HG03175 (cell line): ENCODE measurements at regions not wholly inside any gene's neighbourhood (a gene's known extent, or its start where the extent isn't known, plus 50 kb on each side); places are given as distances from the start of the nearest gene placed in this dataset.
"Not testable (repeated sequence)": the region's sequence is repeated elsewhere in the genome, so short reads cannot be mapped to it uniquely, and the experiment has no call there.

Source experiments
- ATAC-seq: cut with Tn5 transposase; IDR thresholded peaks from one replicate; pipeline ENCODE4 v1.9.1; 2021; ENCODE audit warnings: mild to moderate bottlenecking, moderate library complexity; ENCODE audit not compliant: unreplicated experiment

DNA sequence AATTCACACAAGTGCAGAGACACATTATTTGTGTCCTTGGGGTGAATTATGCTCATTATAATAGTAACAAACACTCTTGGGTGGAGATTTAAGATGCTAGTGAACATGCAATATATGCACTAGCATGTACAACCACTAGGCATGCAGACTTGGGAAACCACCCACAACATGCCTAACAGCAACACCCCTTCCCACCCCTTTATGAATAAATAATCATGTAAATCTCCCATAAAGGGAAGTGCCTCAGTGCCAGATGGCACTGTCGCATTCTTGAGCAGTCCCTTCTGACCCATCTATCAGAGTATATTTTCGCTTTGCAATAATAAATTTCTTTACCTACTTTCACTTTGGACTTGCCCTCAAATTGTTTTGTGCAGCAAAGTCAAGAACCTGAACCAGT, 1362.2 kb downstream of the OLFM4 start:
- ATAC-seq = no peak

DNA sequence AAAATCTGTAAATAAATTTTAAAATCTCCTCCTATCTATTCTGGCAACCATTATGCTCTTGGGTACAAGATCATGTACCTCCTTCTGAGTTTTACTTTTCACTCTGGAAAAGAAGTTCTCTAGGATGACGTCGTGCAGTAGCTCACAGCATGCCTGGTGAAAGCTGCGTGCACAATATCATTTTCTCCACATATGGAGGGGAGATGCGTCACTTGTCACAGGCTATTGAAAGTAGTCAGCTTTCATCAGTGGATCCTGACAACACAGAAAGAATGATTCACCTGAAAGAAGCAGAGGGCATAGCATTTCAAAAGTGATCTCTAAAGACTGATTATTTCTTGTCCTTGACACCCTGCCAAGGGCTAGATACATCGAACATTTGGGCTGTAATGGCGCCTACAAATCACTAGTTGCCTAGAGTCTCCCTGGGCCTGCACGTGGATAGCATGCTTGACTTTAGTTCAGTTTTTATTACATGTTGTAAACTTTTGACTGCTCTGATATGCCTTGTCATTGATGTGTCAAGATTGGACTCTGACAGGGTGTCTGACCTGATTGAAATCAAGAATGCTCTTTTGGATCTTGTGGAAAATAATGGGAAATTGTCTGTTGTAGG, 1365.6 kb downstream of the OLFM4 start:
- ATAC-seq = no peak

DNA sequence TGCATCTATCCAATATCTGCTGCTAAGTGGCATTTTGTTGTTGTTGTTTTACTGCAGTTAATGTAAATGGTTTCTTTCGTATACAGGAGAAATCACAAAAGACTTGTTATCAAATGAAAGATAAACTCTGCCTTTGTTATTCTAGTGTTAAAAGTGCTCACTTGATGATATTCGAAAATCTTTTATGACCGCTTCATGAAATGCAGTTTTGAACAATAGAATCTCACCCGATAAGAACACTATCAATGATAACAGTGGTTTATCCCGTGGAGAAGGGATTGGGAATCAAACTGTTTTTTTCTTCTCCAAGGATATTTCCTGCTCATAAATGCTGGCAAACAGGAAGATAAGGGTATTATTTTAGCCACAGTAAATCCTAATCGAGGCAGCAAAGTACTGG, 1366.3 kb downstream of the OLFM4 start:
- ATAC-seq = no peak

DNA sequence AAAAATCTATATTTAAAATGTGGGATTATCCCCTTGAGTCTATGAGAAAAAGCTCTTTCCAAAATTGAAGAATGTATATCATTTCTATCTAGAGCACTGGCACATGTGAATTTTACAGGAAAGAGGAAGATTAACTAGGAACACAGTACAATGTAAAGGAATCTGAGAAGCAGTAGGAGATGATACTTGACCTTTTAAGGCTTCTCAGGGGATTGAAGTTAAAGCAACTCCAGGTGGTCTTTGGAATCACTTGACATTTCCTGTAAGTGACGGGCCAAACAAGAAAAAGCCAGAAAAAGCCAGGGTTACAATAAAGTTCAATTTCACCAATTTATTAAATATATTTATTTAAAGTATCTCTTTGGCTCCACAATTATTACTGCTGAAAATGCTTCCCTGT, 1373.9 kb downstream of the OLFM4 start:
- ATAC-seq = no peak

DNA sequence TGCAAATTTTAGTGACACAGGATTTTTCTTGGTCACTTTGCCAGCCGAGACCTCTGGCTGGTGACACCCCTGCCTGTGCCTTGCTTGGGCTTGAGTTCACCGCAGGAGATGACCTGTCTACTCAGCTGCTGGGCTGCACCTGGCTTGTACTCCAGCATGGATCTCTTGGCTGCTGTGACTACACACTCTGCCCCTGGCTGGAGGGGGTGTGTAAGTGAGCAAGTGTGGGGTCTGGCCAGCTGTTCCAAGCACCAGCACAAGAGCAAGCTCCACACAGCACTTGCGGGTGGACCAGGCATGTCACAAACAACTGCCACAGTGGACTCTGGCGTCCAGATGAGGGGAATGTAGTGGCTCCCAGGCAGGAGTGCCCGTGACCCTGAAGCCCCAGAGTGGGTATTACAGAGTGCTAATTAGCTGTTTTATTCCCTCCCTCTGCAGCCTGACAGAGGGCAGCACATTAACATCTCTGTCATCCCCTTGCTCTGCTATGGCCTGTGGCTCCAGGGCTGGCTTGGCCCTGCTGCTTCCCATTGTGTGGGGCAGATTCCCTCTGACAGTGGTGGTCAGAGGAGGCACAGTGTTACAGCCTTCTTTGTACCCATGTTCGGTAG, 1387.2 kb downstream of the OLFM4 start:
- ATAC-seq = no peak

DNA sequence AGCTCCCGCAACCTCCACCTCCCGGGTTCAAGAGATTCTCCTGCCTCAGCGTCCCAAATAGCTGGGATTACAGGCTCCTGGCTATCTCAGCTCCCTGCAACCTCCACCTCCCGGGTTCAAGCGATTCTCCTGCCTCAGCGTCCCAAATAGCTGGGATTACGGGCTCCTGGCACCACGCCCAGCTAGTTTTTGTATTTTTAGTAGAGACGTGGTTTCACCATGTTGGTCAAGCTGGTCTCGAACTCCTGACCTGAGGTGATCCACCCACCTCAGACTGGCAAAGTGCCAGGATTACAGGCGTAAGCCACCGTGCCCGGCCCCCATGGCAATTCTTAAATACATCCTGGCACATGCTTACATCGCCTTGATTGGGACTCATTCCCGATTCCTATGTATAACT, 1394.3 kb downstream of the OLFM4 start:
- not testable (repeated sequence) for ATAC-seq

DNA sequence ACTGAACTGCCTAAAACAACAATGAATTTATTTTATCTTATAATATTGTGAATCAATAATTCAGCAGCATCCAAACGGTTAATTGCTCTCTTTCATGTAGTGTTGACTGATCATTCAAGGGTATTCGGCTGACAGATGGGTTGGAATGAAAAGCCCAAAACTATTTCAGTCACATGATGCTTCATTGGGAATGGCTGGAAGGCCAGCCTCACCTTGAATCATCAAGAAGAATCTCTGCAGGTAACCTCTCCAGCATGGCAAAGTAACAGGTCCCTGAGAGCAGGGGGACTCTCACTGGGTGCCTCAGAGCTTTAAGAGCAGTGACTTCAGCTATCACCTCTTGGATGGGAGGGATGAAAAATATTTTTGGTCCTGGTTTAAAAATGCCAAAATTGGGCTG, 1395.7 kb downstream of the OLFM4 start:
- ATAC-seq = no peak

DNA sequence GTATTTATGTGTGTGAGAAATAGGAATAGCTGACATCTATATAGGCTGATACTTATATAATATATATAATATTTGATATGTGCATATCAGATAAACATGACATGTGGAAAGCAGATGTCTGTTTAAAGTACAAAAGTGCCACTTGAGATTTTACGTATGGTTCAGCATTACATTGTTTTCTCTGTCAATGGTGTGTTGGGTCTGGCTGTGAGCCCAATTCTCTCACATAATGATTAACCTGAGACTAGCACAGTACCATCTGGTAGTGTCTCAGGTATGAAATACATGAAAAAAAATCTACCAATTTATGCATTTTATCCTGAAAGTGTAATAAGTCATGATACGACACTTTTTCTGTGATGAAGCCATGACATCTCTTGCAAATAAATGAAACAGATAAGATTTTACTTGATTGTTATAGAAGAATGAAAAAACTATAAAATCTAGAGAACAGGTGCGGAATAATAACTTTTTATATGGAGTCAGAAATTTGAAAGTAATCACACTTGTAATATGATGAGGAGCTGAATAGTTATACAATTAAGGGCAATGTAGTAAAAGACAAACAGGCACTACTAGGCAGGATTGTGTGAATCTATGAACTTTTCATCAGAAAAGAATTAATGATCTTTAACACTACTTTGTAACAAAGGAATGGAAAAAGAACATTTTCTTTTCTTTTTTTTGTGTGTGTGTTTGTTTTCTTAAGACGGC, 1405.0 kb downstream of the OLFM4 start:
- ATAC-seq = no peak

DNA sequence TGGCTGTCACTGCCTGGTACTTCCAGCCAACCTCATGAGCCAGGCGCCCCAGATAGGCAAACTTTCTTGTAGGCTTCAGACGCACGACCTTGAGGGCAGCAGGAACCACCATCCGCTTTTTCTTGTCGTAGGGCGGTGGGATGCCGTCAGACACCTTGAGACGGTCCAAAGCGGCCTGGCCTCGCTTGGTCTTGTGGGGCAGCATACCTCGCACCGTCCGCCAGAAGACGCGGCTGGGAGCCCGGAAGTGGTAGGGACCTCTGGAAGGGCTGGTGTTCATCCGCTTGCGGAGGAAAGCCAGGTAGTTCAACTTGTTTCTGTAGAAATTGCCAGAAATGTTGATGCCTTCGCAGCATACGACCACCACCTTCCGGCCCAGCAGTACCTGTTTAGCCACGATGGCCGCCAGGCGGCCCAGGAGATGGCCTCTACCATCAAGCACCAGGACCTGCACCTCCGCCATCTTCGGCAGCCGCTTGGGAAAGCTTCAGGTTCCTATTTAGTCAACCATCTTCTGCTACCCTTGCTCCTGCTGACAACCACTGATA, 1412.3 kb downstream of the OLFM4 start:
- ATAC-seq = not testable (repeated sequence)

DNA sequence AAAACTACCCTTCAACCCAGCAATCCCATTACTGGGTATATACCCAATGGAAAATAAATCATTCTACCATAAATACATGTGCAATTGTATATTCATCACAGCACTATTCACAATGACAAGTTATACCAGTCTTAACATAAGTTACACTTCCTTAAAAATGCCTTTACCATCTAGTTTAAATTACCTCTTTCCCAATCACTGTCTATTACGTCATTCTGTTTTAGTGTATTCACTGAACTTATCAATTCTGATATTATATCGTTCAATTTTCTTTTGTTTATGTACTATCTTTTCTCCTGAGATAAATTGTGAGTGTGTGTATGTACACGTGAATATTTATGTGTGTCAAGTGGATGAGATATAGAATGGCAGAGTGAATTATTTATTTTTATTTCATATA, 1416.8 kb downstream of the OLFM4 start:
- ATAC-seq = no peak

DNA sequence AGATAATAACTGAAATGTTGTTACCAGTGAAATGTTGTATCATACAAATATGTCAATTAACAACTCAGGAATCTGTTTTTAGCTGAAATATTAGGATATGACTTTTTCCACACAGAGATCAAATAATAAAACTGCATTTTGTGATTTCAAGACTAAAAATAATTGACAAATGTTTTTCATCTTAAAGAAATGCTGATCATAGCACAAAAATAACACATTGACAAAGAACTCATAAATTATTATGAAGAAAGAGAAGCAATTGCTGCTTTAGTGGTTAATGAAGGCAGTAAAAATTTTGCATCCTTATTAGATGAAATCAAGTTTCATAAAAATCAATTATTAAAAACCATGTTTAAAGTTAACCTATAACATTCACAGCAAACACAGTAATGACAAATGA, 1417.3 kb downstream of the OLFM4 start:
- ATAC-seq = no peak

DNA sequence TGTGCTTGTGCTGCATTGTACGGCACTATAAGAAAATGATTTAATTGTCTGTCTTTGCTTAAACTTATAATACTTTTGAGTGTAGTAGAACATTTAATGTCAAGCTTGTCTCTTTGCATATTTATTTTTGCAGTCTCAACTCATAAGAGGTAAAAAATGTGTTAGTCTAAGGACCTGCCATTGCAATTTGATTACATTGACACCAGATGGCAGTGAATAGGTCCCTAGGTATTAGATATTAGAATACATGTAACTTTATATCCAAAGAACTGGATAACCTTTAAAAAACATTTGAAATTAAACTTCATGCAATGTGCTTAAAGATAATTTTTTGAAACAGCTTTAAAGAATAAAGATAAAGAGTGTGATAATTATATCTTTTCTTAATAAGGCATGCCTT, 1421.3 kb downstream of the OLFM4 start:
- ATAC-seq = no peak

DNA sequence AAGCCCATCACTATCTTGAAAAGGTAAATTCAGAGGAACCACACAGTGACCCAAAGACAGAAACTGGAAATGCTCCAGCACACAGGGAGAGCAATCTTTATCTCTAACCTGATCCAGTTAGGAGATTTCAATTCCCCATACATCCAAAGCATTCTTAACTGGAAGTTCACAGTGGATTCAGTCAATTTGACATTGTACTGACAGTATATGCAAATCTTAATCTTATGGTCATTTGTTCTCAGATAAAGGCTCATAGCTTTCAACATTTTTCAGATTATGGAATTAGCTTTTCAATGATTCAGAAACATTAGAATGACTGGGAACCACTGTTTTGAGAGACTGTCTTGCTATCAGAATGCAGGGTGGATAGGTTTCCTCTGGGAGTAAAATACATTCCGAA, 1455.6 kb downstream of the OLFM4 start:
- ATAC-seq = no peak

DNA sequence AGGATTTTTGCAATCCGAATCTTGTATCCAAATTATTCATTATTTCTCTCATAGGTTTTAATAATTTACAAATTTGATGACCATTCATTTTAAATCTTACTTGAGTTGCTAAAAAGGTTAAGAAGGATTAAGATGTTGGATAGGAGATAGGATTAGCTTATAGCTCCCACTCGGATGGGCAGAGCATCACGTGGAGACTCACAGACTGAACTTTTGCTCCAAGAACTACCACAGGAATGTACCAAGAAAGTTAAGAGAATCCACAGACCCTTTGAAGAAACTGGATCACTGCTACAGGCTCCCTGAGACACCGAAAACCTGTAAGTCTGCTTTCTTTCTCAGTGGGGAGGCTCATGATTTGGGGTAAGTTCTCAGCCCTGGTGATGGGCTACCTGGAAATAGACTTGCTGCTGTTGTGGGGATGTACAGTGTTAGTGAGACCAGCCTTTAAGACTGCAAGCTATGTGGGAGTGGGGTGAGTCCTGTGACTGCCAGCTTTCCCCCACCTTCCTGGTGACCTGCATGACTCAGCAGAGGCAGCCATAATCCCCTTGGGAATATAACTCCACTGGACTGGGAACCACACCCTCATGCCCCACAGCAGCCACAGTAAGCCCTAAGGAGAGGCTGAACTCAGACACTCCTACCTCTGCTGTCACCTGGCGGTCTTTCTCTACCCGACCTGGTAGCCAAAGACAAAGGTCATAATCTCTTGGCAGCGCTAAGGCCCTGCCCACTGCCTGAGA, 1458.0 kb downstream of the OLFM4 start:
- ATAC-seq = no peak

DNA sequence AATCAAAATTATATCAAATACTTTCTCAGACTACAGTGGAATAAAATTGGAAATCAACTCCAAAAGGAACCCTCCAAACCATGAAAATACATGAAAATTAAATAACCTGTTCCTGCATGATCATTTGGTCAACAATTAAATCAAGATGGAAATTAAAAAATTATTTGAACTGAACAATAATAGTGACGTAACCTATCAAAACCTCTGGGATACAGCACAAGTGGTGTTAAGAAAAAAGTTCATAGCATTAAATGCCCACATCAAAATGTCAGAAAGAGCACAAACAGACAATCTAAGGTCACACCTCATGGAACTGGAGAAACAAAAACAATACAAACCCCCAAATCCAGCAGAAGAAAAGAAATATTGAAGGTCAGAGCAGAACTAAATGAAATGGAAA, 1460.7 kb downstream of the OLFM4 start:
- ATAC-seq = no peak

DNA sequence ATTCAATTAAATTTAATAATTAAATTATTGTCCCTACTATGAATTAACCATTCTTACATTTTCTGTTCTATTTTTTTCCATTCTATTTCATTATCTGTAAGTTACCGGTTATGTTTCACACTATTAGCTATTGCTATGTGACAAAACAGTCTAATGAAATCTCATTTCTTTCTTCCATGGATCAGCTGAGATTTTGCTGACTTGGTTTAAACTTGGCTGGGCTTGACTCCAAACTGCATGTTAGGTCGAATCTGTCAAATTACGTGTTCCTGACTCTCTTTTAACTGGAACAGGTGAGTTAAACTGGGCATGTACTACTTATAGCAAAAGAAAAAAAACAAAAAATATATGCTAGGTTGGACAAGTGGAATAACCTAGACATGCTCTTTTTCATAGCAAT, 1464.4 kb downstream of the OLFM4 start:
- ATAC-seq = no peak

DNA sequence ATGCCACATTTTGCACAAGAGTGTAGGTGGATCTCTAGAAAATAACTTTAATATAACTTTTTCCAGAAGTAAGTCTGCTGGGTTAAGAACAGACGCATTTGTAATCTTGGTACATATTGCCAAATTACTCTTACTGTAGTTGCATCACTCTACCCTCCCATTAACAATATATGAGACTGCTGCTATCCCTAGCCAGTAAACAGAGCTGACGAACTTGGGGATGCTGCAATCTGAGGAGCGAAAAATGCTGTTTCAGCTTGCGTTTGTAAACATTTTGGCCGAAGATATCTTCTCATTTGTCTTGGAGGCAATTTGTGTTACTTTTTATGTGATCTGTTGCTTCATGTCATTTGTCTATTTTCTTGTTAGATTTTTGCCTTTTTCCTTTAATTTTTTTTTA, 1482.8 kb downstream of the OLFM4 start:
- ATAC-seq = no peak

DNA sequence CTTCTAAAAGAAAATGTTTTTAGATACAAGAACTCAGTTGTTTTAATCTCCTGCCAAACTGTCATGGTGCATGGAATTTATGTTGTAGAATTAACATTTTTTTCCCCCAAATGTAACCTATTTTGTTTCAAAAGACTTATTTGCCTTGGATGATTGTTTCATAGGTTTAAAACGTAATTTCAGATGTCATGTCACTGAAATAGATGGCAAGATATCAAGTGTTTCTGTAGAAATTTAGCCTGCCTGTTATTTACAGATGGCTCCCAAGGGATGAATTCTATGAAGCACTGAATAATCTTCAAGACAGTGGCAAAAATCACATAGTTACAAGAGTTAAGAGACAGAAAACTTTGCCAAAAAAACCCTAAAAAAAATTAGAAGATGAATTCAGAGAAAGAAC, 1484.6 kb downstream of the OLFM4 start:
- ATAC-seq = no peak

DNA sequence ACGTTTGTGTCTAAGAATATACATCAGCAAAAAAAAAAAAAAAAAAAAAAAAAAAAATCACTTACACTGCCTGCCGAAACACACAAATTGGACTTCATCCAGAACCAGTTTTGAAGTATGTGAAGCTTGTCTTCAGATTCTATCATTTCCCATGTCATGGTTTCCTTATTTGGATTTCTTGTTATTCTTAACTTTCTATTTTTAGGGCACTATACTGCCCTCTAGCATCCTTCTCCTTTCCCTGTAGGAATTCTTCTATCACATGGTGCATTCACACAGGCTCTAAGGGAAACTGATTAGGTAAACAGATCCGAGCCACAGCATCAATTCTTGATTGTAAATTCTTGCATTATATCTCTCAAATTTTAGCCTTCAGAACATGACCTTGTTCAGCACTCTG, 1507.5 kb downstream of the OLFM4 start:
- ATAC-seq = no peak

DNA sequence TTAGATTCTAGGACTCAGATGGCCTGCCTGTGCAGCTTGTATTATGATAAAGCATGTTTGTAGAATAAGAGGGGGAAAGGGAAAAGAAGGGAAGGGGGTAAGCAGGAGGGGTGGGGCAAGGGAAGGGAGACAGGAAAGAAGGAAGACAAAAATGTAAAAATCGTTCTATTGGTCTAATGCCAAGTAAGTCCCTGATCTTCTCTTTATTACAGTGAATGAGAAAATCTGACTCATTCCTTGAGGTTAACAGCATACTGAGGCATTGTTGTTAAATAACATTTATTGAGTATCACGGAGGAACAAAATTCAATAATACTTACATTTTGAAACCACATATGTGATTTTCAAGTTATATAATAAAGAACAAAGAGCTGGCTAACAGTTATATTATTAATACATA, 1534.7 kb downstream of the OLFM4 start:
- ATAC-seq = no peak

DNA sequence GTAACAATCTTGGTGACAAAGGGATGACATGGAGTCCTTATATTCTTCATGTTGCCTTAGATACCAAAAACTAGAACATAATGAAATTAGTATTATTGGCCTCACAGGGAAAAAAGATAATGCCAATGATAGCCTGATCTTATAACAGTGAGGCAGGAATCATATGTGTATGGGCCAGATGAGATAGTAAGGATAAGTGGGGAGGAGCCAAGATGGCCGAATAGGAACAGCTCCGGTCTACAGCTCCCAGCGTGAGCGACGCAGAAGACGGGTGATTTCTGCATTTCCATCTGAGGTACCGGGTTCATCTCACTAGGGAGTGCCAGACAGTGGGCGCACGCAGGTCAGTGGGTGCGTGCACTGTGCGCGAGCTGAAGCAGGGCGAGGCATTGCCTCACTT, 1543.4 kb downstream of the OLFM4 start:
- not testable (repeated sequence) for ATAC-seq

DNA sequence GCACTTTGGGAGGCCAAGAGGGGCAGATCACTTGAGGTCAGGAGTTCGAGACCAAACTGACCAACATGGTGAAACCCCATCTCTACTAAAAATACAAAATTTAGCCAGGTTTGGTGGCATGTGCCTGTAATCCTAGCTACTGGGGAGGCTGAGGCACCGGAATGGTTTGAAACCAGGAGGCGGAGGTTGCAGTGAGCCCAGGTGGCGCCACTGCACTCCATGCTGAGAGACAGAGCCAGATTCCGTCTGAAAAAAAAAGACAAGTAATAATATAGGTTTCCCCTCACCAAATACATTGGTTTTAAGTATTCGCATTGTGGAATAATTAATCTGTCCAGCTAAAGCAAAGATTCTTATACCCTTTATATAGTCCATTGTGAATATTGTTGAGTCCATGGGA, 1544.6 kb downstream of the OLFM4 start:
- ATAC-seq = no peak
